HCT116 (cell line): ENCODE measurements at regions not wholly inside any gene's neighbourhood (a gene's known extent, or its start where the extent isn't known, plus 50 kb on each side); places are given as distances from the start of the nearest gene placed in this dataset.

ENCODE experiments used
- ATAC-seq: fragments of 200-7000 bp; cut with Tn5 transposase; 2 replicates; pipeline ENCODE4 v1.9.1; 2020; ENCODE audit warnings: mild to moderate bottlenecking, moderate library complexity
- BruUV-seq: library from RNA; stranded (reverse); fragments of 400-500 nt; replicated peaks from 2 replicates; lab custom pipeline; 2021; lab: Mats Ljungman, UMichigan
- CTCF ChIA-PET: fragments of 300-600 bp; sonication (Branson Sonifier 250); formaldehyde crosslinking; loops from one replicate; lab custom pipeline; 2021; ENCODE audit warnings: antibody characterized with exemption; lab: Charles Lee
- POLR2A ChIA-PET: fragments of 300-600, 350-600 bp; sonication (Branson Sonifier 250); formaldehyde crosslinking; loops from one replicate; lab custom pipeline; 2021; ENCODE audit warnings: antibody characterized with exemption; lab: Charles Lee
- RAD21 ChIA-PET, 2 experiments: fragments of 300-600 bp; sonication (Branson Sonifier 250); formaldehyde crosslinking; loops; one replicate each; lab custom pipeline; 2023; ENCODE audit warnings: low total read pairs in 2 of 2; ENCODE audit not compliant: uncharacterized antibody in 2 of 2, unreplicated experiment in 2 of 2, low non-redundant PET in 1 of 2; lab: Charles Lee
- DNase-seq: peaks from one replicate; pipeline ENCODE4 v3.0.0-alpha.2; 2010; ENCODE audit warnings: low read depth, low spot score
- H2AFZ ChIP-seq: fragments of 200-600 bp; shearing (Covaris generic), sonication (generic); 2 replicates; pipeline ENCODE4 v1.6.1; 2017; ENCODE audit warnings: low read depth, mixed run types, mixed read lengths, antibody characterized with exemption, low read length; ENCODE audit not compliant: poor library complexity, severe bottlenecking
- H3K27ac ChIP-seq: 2 replicates; pipeline ENCODE4 v1.5.1; 2012; ENCODE audit warnings: low read depth, low read length
- H3K27me3 ChIP-seq: fragments of 200-600 bp; sonication (generic); 2 replicates; pipeline ENCODE4 v1.6.1; 2016; ENCODE audit warnings: mixed run types, low read length, mixed read lengths; ENCODE audit not compliant: insufficient read depth
- H3K36me3 ChIP-seq, 2 experiments: fragments of 200-500 bp in 1 of 2; fragments of 200-600 bp in 1 of 2; sonication (Bioruptor generic) in 1 of 2; sonication (generic) in 1 of 2; 2 replicates each; pipeline versions ENCODE4 v1.5.1 to v1.6.1; 2014 to 2016; ENCODE audit warnings: low read length in 2 of 2, inconsistent platforms in 1 of 2, mixed read lengths in 1 of 2, mixed run types in 1 of 2; ENCODE audit not compliant: insufficient read depth in 2 of 2, control insufficient read depth in 1 of 2
- H3K4me1 ChIP-seq, 2 experiments: fragments of 200-600 bp in 1 of 2; sonication (generic) in 1 of 2; 2 replicates each; pipeline versions ENCODE4 v1.5.1 to v1.6.1; 2012 to 2017; ENCODE audit warnings: low read length in 2 of 2, inconsistent platforms in 1 of 2, mild to moderate bottlenecking in 1 of 2, mixed read lengths in 1 of 2, mixed run types in 1 of 2, moderate library complexity in 1 of 2; ENCODE audit not compliant: insufficient read depth in 2 of 2, control insufficient read depth in 1 of 2
- H3K4me2 ChIP-seq: fragments of 200-600 bp; sonication (generic); 2 replicates; pipeline ENCODE4 v1.6.1; 2017; ENCODE audit warnings: mixed run types, low read length, mixed read lengths
- H3K4me3 ChIP-seq, 2 experiments: fragments of 200-600 bp in 1 of 2; sonication (generic) in 1 of 2; replicated peaks in 1 of 2; 2 replicates each; pipeline ENCODE4 v1.5.1; 2011 to 2016; ENCODE audit warnings: low read length in 2 of 2, control low read depth in 1 of 2, low read depth in 1 of 2, mild to moderate bottlenecking in 1 of 2, mixed read lengths in 1 of 2, mixed run types in 1 of 2
- H3K79me2 ChIP-seq: fragments of 200-600 bp; sonication (generic); 2 replicates; pipeline ENCODE4 v1.6.1; 2017; ENCODE audit warnings: mild to moderate bottlenecking, mixed run types, low read length, moderate library complexity, mixed read lengths; ENCODE audit not compliant: insufficient read depth
- H3K9ac ChIP-seq: fragments of 200-600 bp; sonication (generic); 2 replicates; pipeline ENCODE4 v1.6.1; 2016; ENCODE audit warnings: low read length, mixed read lengths
- H3K9me2 ChIP-seq: fragments of 200-600 bp; sonication (generic), shearing (Covaris generic); 2 replicates; pipeline ENCODE4 v1.6.1; 2017; ENCODE audit warnings: mixed run types, mild to moderate bottlenecking, moderate library complexity; ENCODE audit not compliant: insufficient read depth
- H3K9me3 ChIP-seq, 2 experiments: fragments of 200-500 bp in 1 of 2; fragments of 200-600 bp in 1 of 2; sonication (Bioruptor generic) in 1 of 2; sonication (generic) in 1 of 2; 2 replicates each; pipeline ENCODE4 v1.6.1; 2014 to 2017; ENCODE audit warnings: low read length in 2 of 2, mixed read lengths in 2 of 2, inconsistent platforms in 1 of 2, low read depth in 1 of 2, mild to moderate bottlenecking in 1 of 2, mixed run types in 1 of 2, moderate library complexity in 1 of 2; ENCODE audit not compliant: control insufficient read depth in 1 of 2, insufficient read depth in 1 of 2
- H4K20me1 ChIP-seq: fragments of 200-600 bp; sonication (generic), shearing (Covaris generic); 2 replicates; pipeline ENCODE4 v1.6.1; 2017; ENCODE audit warnings: mixed run types, mild to moderate bottlenecking, moderate library complexity; ENCODE audit not compliant: insufficient read depth
- ATF3 ChIP-seq: IDR thresholded peaks from 2 replicates; pipeline ENCODE4 v1.6.1; 2012
- CEBPB ChIP-seq: IDR thresholded peaks from 2 replicates; pipeline ENCODE4 v1.6.1; 2012; ENCODE audit warnings: low read depth
- EGR1 ChIP-seq: IDR thresholded peaks from 2 replicates; pipeline ENCODE4 v1.6.1; 2012; ENCODE audit warnings: low read depth
- EZH2 ChIP-seq: fragments of 200-600 bp; sonication (generic); IDR thresholded peaks from 2 replicates; pipeline ENCODE4 v1.6.1; 2017; ENCODE audit warnings: antibody characterized with exemption, mixed run types
- FOSL1 ChIP-seq: IDR thresholded peaks from 2 replicates; pipeline ENCODE4 v1.6.1; 2012; ENCODE audit warnings: low read depth
- JUND ChIP-seq: IDR thresholded peaks from 2 replicates; pipeline ENCODE4 v1.6.1; 2012
- POLR2A ChIP-seq: IDR thresholded peaks from 2 replicates; pipeline ENCODE4 v1.7.0; 2011; ENCODE audit warnings: borderline replicate concordance; ENCODE audit not compliant: insufficient read depth, insufficient read length; ENCODE audit errors: extremely low read depth
- POLR2AphosphoS5 ChIP-seq: IDR thresholded peaks from 2 replicates; pipeline ENCODE4 v1.6.1; 2011; ENCODE audit warnings: mild to moderate bottlenecking, low read depth, low read length, moderate library complexity
- RAD21 ChIP-seq: IDR thresholded peaks from 2 replicates; pipeline ENCODE4 v1.6.1; 2012; ENCODE audit warnings: low read depth, mild to moderate bottlenecking
- SP1 ChIP-seq: IDR thresholded peaks from 2 replicates; pipeline ENCODE4 v1.6.1; 2012; ENCODE audit warnings: low read depth
- SRF ChIP-seq: IDR thresholded peaks from 2 replicates; pipeline ENCODE4 v1.6.1; 2012; ENCODE audit warnings: low read depth
- TCF7L2 ChIP-seq: IDR thresholded peaks from 2 replicates; pipeline ENCODE4 v1.7.0; 2011; ENCODE audit warnings: borderline replicate concordance, inconsistent platforms; ENCODE audit not compliant: insufficient read depth, insufficient read length; ENCODE audit errors: extremely low read depth
- ZNF274 ChIP-seq: fragments of 200-500 bp; sonication (Bioruptor generic); IDR thresholded peaks from 2 replicates; pipeline ENCODE4 v1.6.1; 2014; ENCODE audit warnings: mild to moderate bottlenecking, low read depth, low read length, inconsistent platforms
- intact Hi-C: fragments of 100-400 bp; cut with micrococcal nuclease; formaldehyde crosslinking; loops from 2 replicates; pipeline ENCODE4 v1.10.0; 2022
- TF ChIP-seq, protein P1 (sequence below): IDR thresholded peaks from 2 replicates; pipeline ENCODE4 v1.6.1; 2012
- TF ChIP-seq, protein P2 (sequence below), 3 experiments: fragments of 200-600 bp in 1 of 3; sonication (generic) in 1 of 3; IDR thresholded peaks in 2 of 3; conservative IDR thresholded peaks in 1 of 3; 2 replicates each; pipeline ENCODE4 v1.5.1; 2012 to 2017; ENCODE audit warnings: low read depth in 2 of 3, low read length in 2 of 3, antibody characterized with exemption in 1 of 3, borderline replicate concordance in 1 of 3, control low read depth in 1 of 3, mild to moderate bottlenecking in 1 of 3, mixed read lengths in 1 of 3, mixed run types in 1 of 3, moderate library complexity in 1 of 3; ENCODE audit not compliant: insufficient read depth in 1 of 3
- TF ChIP-seq, protein P3 (sequence below): IDR thresholded peaks from 2 replicates; pipeline ENCODE4 v1.6.1; 2012; ENCODE audit warnings: low read depth

GRCh38 chr4:187070158-187070557, 346.5 kb upstream of the FAT1 start:
- DNase-seq (no peak), ATAC-seq (no peak)
- no peaks in the 10 kb centered on the region for H4K20me1 ChIP-seq
- no peaks in the 10 kb centered on the region for H3K79me2 ChIP-seq
- no peak for TF ChIP-seq SRF
- no peak for TF ChIP-seq CEBPB
- TF ChIP-seq, protein P1, sequence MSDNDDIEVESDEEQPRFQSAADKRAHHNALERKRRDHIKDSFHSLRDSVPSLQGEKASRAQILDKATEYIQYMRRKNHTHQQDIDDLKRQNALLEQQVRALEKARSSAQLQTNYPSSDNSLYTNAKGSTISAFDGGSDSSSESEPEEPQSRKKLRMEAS: no peak
- no peak for TF ChIP-seq JUND
- TF ChIP-seq TCF7L2: no peak
- TF ChIP-seq, protein P2, sequence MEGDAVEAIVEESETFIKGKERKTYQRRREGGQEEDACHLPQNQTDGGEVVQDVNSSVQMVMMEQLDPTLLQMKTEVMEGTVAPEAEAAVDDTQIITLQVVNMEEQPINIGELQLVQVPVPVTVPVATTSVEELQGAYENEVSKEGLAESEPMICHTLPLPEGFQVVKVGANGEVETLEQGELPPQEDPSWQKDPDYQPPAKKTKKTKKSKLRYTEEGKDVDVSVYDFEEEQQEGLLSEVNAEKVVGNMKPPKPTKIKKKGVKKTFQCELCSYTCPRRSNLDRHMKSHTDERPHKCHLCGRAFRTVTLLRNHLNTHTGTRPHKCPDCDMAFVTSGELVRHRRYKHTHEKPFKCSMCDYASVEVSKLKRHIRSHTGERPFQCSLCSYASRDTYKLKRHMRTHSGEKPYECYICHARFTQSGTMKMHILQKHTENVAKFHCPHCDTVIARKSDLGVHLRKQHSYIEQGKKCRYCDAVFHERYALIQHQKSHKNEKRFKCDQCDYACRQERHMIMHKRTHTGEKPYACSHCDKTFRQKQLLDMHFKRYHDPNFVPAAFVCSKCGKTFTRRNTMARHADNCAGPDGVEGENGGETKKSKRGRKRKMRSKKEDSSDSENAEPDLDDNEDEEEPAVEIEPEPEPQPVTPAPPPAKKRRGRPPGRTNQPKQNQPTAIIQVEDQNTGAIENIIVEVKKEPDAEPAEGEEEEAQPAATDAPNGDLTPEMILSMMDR (IDR thresholded peaks at IDR 0.05 in 2 of 3, conservative IDR thresholded peaks at IDR 0.05 in 1 of 3; ENCODE audit: borderline replicate concordance in 1 of 3, insufficient read depth in 1 of 3, low read depth in 2 of 3, low read length in 2 of 3): no peak
- no peak for TF ChIP-seq ZNF274
- no peak for TF ChIP-seq ATF3
- TF ChIP-seq EZH2: no peak
- no peak for TF ChIP-seq FOSL1
- no peak for TF ChIP-seq EGR1
- no peak for TF ChIP-seq POLR2AphosphoS5
- TF ChIP-seq POLR2A: no peak
- TF ChIP-seq SP1: no peak
- TF ChIP-seq RAD21: no peak
- TF ChIP-seq, protein P3, sequence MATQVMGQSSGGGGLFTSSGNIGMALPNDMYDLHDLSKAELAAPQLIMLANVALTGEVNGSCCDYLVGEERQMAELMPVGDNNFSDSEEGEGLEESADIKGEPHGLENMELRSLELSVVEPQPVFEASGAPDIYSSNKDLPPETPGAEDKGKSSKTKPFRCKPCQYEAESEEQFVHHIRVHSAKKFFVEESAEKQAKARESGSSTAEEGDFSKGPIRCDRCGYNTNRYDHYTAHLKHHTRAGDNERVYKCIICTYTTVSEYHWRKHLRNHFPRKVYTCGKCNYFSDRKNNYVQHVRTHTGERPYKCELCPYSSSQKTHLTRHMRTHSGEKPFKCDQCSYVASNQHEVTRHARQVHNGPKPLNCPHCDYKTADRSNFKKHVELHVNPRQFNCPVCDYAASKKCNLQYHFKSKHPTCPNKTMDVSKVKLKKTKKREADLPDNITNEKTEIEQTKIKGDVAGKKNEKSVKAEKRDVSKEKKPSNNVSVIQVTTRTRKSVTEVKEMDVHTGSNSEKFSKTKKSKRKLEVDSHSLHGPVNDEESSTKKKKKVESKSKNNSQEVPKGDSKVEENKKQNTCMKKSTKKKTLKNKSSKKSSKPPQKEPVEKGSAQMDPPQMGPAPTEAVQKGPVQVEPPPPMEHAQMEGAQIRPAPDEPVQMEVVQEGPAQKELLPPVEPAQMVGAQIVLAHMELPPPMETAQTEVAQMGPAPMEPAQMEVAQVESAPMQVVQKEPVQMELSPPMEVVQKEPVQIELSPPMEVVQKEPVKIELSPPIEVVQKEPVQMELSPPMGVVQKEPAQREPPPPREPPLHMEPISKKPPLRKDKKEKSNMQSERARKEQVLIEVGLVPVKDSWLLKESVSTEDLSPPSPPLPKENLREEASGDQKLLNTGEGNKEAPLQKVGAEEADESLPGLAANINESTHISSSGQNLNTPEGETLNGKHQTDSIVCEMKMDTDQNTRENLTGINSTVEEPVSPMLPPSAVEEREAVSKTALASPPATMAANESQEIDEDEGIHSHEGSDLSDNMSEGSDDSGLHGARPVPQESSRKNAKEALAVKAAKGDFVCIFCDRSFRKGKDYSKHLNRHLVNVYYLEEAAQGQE: no peak
- no peak overlapping the region for H2AFZ ChIP-seq
- H3K9me2 ChIP-seq: no peaks in the 10 kb centered on the region
- BruUV-seq: no TSS peak
- H3K9me3 ChIP-seq: no peaks in the 10 kb centered on the region
- no peak overlapping the region for H3K4me3 ChIP-seq
- intact Hi-C loops: no loop called here
- H3K27ac ChIP-seq: no peak overlapping the region
- H3K4me1 ChIP-seq: no peaks in the 10 kb centered on the region
- H3K36me3 ChIP-seq: no peaks in the 10 kb centered on the region
- POLR2A ChIA-PET: no interaction called here
- no peak overlapping the region for H3K9ac ChIP-seq
- CTCF ChIA-PET: no interaction called here
- no peak overlapping the region for H3K4me2 ChIP-seq
- H3K27me3 ChIP-seq: no peaks in the 10 kb centered on the region
- RAD21 ChIA-PET: no interaction called here
